HL-60 (cell line): ENCODE measurements at regions not wholly inside any gene's neighbourhood (a gene's known extent, or its start where the extent isn't known, plus 50 kb on each side); places are given as distances from the start of the nearest gene placed in this dataset.

Experiments used
- DNase-seq, 2 experiments: peaks; one replicate each; pipeline ENCODE4 v3.0.0-alpha.2; 2010 to 2020; ENCODE audit warnings: low read depth in 1 of 2, low spot score in 1 of 2
- H3K27ac ChIP-seq: fragments of 250-450 bp; sonication (Bioruptor Pico); replicated peaks from 2 replicates; pipeline ENCODE4 v1.5.1; 2020; ENCODE audit warnings: mild to moderate bottlenecking, moderate library complexity
- H3K27me3 ChIP-seq: fragments of 250-450 bp; sonication (Bioruptor Pico); 2 replicates; pipeline ENCODE4 v1.5.1; 2021; ENCODE audit warnings: mild to moderate bottlenecking, moderate library complexity; ENCODE audit not compliant: insufficient read depth, poor library complexity, severe bottlenecking
- H3K4me3 ChIP-seq: replicated peaks from 2 replicates; pipeline ENCODE4 v1.5.1; 2011; ENCODE audit warnings: mild to moderate bottlenecking, control low read depth, low read length; ENCODE audit not compliant: insufficient read depth
- CTCF ChIP-seq: IDR thresholded peaks from one replicate; pipeline ENCODE4 v1.5.1; 2011; ENCODE audit warnings: low read length, control low read depth, inconsistent platforms; ENCODE audit not compliant: insufficient read depth
- GABPA ChIP-seq: IDR thresholded peaks from 2 replicates; pipeline ENCODE4 v1.6.1; 2012; ENCODE audit warnings: low read depth
- POLR2AphosphoS5 ChIP-seq: IDR thresholded peaks from 2 replicates; pipeline ENCODE4 v1.6.1; 2012; ENCODE audit warnings: low read depth
- REST ChIP-seq: IDR thresholded peaks from 2 replicates; pipeline ENCODE4 v1.6.1; 2012; ENCODE audit warnings: low read depth; ENCODE audit not compliant: insufficient replicate concordance
- SPI1 ChIP-seq: IDR thresholded peaks from 2 replicates; pipeline ENCODE4 v1.6.1; 2012; ENCODE audit warnings: low read depth, mild to moderate bottlenecking, borderline replicate concordance

GRCh38 chr13:105974380-105974779 lies 561.1 kb downstream of the EFNB2 start:
- no peak for DNase-seq
- H3K27ac ChIP-seq, result no peak overlapping the region

GRCh38 chr13:105972811-105973590 lies 562.5 kb downstream of the EFNB2 start:
- no peak overlapping the region for H3K27ac ChIP-seq
- TF ChIP-seq CTCF (no peak), POLR2AphosphoS5 (no peak), REST (no peak), SPI1 (no peak), GABPA (no peak)
- no peak for DNase-seq
- no peak overlapping the region for H3K4me3 ChIP-seq
- H3K27me3 ChIP-seq, result no peaks in the 10 kb centered on the region

More at GRCh38 chr13:105974380-105974779, 561.1 kb downstream of the EFNB2 start:
- no peaks in the 10 kb centered on the region for H3K27me3 ChIP-seq
- no peak overlapping the region for H3K4me3 ChIP-seq
- TF ChIP-seq SPI1 (no peak), REST (no peak), GABPA (no peak), POLR2AphosphoS5 (no peak), CTCF (no peak)

GRCh38 chr13:105972306-105972721 lies 563.1 kb downstream of the EFNB2 start:
- no peak for DNase-seq
- no peaks in the 10 kb centered on the region for H3K27me3 ChIP-seq
- H3K27ac ChIP-seq, result no peak overlapping the region
- no peak for TF ChIP-seq GABPA
- TF ChIP-seq CTCF, result no peak
- TF ChIP-seq SPI1, result no peak
- TF ChIP-seq POLR2AphosphoS5, result no peak
- TF ChIP-seq REST, result no peak
- no peak overlapping the region for H3K4me3 ChIP-seq
